Mucosa of gallbladder (tissue), 1 donor: ENCODE measurements at regions not wholly inside any gene's neighbourhood (a gene's known extent, or its start where the extent isn't known, plus 50 kb on each side); places are given as distances from the start of the nearest gene placed in this dataset.
A peak's percentile ranks its signal among the peaks of the same experiment; 100 is the strongest.

Experiments
- DNase-seq: peaks from one replicate; pipeline ENCODE4 v3.0.0-alpha.2; 2020; ENCODE audit warnings: low spot score
- donor health status: DM: no; HTN: no; CAD: no.

GRCh38 chr1:30609336-30609998, 113.9 kb downstream of the MATN1 start:
- no peak for DNase-seq

- DNase-seq: peak; percentile 8
Measured at GRCh38 chr1:30607723-30608122, 115.7 kb downstream of the MATN1 start.

- DNase-seq: peak; percentile 4
Measured at GRCh38 chr1:30606166-30606565, 117.2 kb downstream of the MATN1 start.

- DNase-seq: no peak
Measured at GRCh38 chr1:30605441-30605920, 117.9 kb downstream of the MATN1 start.

- DNase-seq: no peak
Measured at GRCh38 chr1:30604801-30605440, 118.5 kb downstream of the MATN1 start.

GRCh38 chr1:30603081-30603858, 120.1 kb downstream of the MATN1 start:
- DNase-seq: no peak

- DNase-seq: no peak
Measured at GRCh38 chr1:30601316-30602085, 121.9 kb downstream of the MATN1 start.

GRCh38 chr1:30600706-30601105, 122.7 kb downstream of the MATN1 start:
- no peak for DNase-seq

GRCh38 chr1:30600258-30600657, 123.1 kb downstream of the MATN1 start:
- no peak for DNase-seq

- DNase-seq: no peak
Measured at GRCh38 chr1:30599721-30600120, 123.7 kb downstream of the MATN1 start.

GRCh38 chr1:30598571-30599114, 124.7 kb downstream of the MATN1 start:
- DNase-seq: no peak

- no peak for DNase-seq
Measured at GRCh38 chr1:30597711-30598110, 125.7 kb downstream of the MATN1 start.

GRCh38 chr1:30596891-30597290, 126.5 kb downstream of the MATN1 start:
- no peak for DNase-seq

- no peak for DNase-seq
Measured at GRCh38 chr1:30596470-30596869, 126.9 kb downstream of the MATN1 start.

GRCh38 chr1:30589083-30589482, 134.3 kb downstream of the MATN1 start:
- DNase-seq: no peak

- DNase-seq: no peak
Measured at GRCh38 chr1:30588311-30589073, 134.9 kb downstream of the MATN1 start.

- no peak for DNase-seq
Measured at GRCh38 chr1:30586671-30587070, 136.7 kb downstream of the MATN1 start.

- no peak for DNase-seq
Measured at GRCh38 chr1:30579580-30579979, 143.8 kb downstream of the MATN1 start.

- no peak for DNase-seq
Measured at GRCh38 chr1:30575066-30575465, 148.3 kb downstream of the MATN1 start.

- no peak for DNase-seq
Measured at GRCh38 chr1:30572192-30572591, 151.2 kb downstream of the MATN1 start.

- no peak for DNase-seq
Measured at GRCh38 chr1:30571380-30571779, 152.0 kb downstream of the MATN1 start.
